ENCODE measurements at regions not wholly inside any gene's neighbourhood (a gene's known extent, or its start where the extent isn't known, plus 50 kb on each side); places are given as distances from the start of the nearest gene placed in this dataset.

- TF ChIP-seq REST (IDR thresholded peaks at IDR 0.05; ENCODE audit: low read depth), result no peak
- TF ChIP-seq CTCF (IDR thresholded peaks at IDR 0.05 in 2 of 3, conservative IDR thresholded peaks at IDR 0.05 in 1 of 3; ENCODE audit: borderline replicate concordance in 1 of 3, insufficient read depth in 1 of 3, low read depth in 2 of 3, low read length in 2 of 3), result no peak
Observed at GRCh38 chr2:23065210-23065609, 319.8 kb upstream of the KLHL29 start (continued).

- Histone ChIP-seq H3K4me2 (ENCODE audit: low read length) (no peak overlapping the region), H3K9me2 (ENCODE audit: insufficient read depth) (no peaks in the 10 kb centered on the region), H2AFZ (ENCODE audit: low read depth, low read length, poor library complexity, severe bottlenecking) (no peak overlapping the region), H3K27me3 (ENCODE audit: insufficient read depth, low read length) (no peaks in the 10 kb centered on the region), H3K27ac (ENCODE audit: low read depth, low read length) (no peak overlapping the region), H3K4me1 (ENCODE audit: control insufficient read depth in 1 of 2, insufficient read depth in 2 of 2, low read length in 2 of 2) (no peaks in the 10 kb centered on the region), H3K9me3 (ENCODE audit: control insufficient read depth in 1 of 2, insufficient read depth in 1 of 2, low read depth in 1 of 2, low read length in 2 of 2) (no peaks in the 10 kb centered on the region), H3K9ac (ENCODE audit: low read length) (no peak overlapping the region), H3K79me2 (ENCODE audit: insufficient read depth, low read length) (no peaks in the 10 kb centered on the region), H4K20me1 (ENCODE audit: insufficient read depth) (no peaks in the 10 kb centered on the region), H3K4me3 (replicated peaks in 1 of 2; ENCODE audit: low read depth in 1 of 2, low read length in 2 of 2) (no peak overlapping the region), H3K36me3 (ENCODE audit: control insufficient read depth in 1 of 2, insufficient read depth in 2 of 2, low read length in 2 of 2) (no peaks in the 10 kb centered on the region)
- no peak for DNase-seq (ENCODE audit: low read depth, low spot score)
- ChIA-PET POLR2A (no interaction called here), RAD21 (ENCODE audit: low non-redundant PET in 1 of 2, low total read pairs in 2 of 2, uncharacterized antibody in 2 of 2, unreplicated experiment in 2 of 2) (no interaction called here), CTCF (no interaction called here)
- intact Hi-C loops (cut with micrococcal nuclease), result no loop called here
- no TSS peak for BruUV-seq (replicated peaks)
- no peak for ATAC-seq
- TF ChIP-seq MAX (IDR thresholded peaks at IDR 0.05), result no peak
- no peak for TF ChIP-seq ATF3 (IDR thresholded peaks at IDR 0.05)
- TF ChIP-seq SP1 (IDR thresholded peaks at IDR 0.05; ENCODE audit: low read depth), result no peak
- TF ChIP-seq JUND (IDR thresholded peaks at IDR 0.05), result no peak
- no peak for TF ChIP-seq EZH2phosphoT487 (IDR thresholded peaks at IDR 0.05; ENCODE audit: borderline replicate concordance)
- TF ChIP-seq EZH2 (IDR thresholded peaks at IDR 0.05), result no peak
- no peak for TF ChIP-seq POLR2A (IDR thresholded peaks at IDR 0.05; ENCODE audit: borderline replicate concordance, extremely low read depth, insufficient read depth, insufficient read length)
- no peak for TF ChIP-seq CTCF (IDR thresholded peaks at IDR 0.05 in 2 of 3, conservative IDR thresholded peaks at IDR 0.05 in 1 of 3; ENCODE audit: borderline replicate concordance in 1 of 3, insufficient read depth in 1 of 3, low read depth in 2 of 3, low read length in 2 of 3)
- TF ChIP-seq CEBPB (IDR thresholded peaks at IDR 0.05; ENCODE audit: low read depth), result no peak
- no peak for TF ChIP-seq POLR2AphosphoS5 (IDR thresholded peaks at IDR 0.05; ENCODE audit: low read depth, low read length)
- TF ChIP-seq EGR1 (IDR thresholded peaks at IDR 0.05; ENCODE audit: low read depth), result no peak
- no peak for TF ChIP-seq RAD21 (IDR thresholded peaks at IDR 0.05; ENCODE audit: low read depth)
- TF ChIP-seq FOSL1 (IDR thresholded peaks at IDR 0.05; ENCODE audit: low read depth), result no peak
- TF ChIP-seq YY1 (IDR thresholded peaks at IDR 0.05; ENCODE audit: extremely low read depth, insufficient replicate concordance, low read depth, low read length), result no peak
- TF ChIP-seq ZNF274 (IDR thresholded peaks at IDR 0.05; ENCODE audit: low read depth, low read length), result no peak
Observed at GRCh38 chr2:23065936-23066335, 319.0 kb upstream of the KLHL29 start.
